ENCODE measurements at regions not wholly inside any gene's neighbourhood (a gene's known extent, or its start where the extent isn't known, plus 50 kb on each side); places are given as distances from the start of the nearest gene placed in this dataset.
A peak's percentile ranks its signal among the peaks of the same experiment; 100 is the strongest.

DNA sequence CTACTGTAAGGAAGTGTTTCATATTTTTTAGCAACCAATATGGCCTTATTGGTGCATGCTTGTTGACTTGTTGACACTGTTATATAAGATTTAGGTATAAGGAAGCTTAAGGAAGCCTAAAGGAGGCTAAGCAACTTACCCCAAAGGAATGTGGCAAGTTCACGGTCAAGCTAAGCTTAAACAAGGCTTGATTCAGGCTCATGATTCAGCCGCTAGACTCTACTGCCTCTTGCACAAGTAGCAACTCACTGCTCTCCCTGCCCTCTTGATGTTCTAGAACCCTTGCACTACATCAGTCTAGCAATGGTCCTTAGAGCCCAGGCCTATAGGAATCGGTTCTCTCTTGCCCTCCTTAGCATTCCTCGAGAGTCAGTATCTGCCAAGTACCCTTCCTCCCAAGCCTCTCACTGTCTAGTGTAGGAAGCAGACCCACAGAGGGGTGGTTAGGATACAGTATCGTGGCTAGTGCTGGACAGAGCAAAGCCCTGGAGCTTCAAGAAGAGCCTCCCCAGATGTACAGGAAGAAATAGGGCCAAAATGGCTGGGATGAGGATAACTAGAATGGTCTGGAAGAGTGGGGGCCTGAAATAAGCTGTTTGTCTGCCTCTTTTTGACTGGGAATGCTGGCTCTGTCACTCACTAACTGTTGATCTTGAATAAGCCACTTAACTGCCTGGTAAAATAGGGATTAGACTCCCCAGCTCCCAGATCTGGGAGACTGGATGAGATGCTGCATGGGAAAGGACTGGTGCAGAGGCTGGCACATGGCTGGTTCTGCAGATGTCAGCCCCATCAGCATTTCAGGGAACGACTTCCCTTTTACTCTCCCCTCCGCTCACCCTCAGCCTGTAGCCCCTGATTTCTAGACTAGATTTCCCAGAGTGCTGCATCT, 122.2 kb downstream of the NAV1 start:
- whole genome bisulfite sequencing (ENCODE audit: low lambda C conversion rate) = 80% methylated on average over 7 of the region's 7 CpGs
- Histone ChIP-seq H3F3A (replicated peaks; ENCODE audit: insufficient read depth) (no peaks in the 10 kb centered on the region), H3K36me3 (replicated peaks in 1 of 2; ENCODE audit: control insufficient read depth in 1 of 2, insufficient read depth in 2 of 2, low read length in 1 of 2) (peaks cover 19 to 35% of the 10 kb centered on the region in 2 experiments), H4K20me1 (ENCODE audit: insufficient read depth) (peaks cover 100% of the 10 kb centered on the region), H3K9me2 (no peaks in the 10 kb centered on the region), H3K79me2 (ENCODE audit: insufficient read depth) (peaks cover 100% of the 10 kb centered on the region), H3K9me3 (no peaks in the 10 kb centered on the region), H3K9ac (no peak overlapping the region), H3K4me1 (ENCODE audit: control insufficient read depth in 1 of 2, insufficient read depth in 2 of 2, low read depth in 1 of 2, low read length in 1 of 2) (peaks cover 10 to 16% of the 10 kb centered on the region in 2 experiments; a peak in 3 of 4 replicates), H2AFZ (ENCODE audit: low read depth) (no peak overlapping the region), H3K27me3 (ENCODE audit: insufficient read depth) (no peaks in the 10 kb centered on the region), H3K27ac (ENCODE audit: low read depth in 2 of 2, low read length in 1 of 2) (no peak overlapping the region), H3K4me2 (no peak overlapping the region), H3K4me3 (ENCODE audit: low read depth in 2 of 2, low read length in 1 of 2) (no peak overlapping the region)
- CTCF ChIA-PET = interaction anchor here (1.7 kb wide), 1 partner anchor 18 kb away, joined by 3 read pairs; no protein-coding TSS in a partner anchor
- DNase-seq = no peak
- POLR2A ChIA-PET = no interaction called here
- TF ChIP-seq, protein P1, sequence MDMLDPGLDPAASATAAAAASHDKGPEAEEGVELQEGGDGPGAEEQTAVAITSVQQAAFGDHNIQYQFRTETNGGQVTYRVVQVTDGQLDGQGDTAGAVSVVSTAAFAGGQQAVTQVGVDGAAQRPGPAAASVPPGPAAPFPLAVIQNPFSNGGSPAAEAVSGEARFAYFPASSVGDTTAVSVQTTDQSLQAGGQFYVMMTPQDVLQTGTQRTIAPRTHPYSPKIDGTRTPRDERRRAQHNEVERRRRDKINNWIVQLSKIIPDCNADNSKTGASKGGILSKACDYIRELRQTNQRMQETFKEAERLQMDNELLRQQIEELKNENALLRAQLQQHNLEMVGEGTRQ (IDR thresholded peaks at IDR 0.05; ENCODE audit: borderline replicate concordance, low read depth, low read length) = no peak
- TF ChIP-seq, protein P2, sequence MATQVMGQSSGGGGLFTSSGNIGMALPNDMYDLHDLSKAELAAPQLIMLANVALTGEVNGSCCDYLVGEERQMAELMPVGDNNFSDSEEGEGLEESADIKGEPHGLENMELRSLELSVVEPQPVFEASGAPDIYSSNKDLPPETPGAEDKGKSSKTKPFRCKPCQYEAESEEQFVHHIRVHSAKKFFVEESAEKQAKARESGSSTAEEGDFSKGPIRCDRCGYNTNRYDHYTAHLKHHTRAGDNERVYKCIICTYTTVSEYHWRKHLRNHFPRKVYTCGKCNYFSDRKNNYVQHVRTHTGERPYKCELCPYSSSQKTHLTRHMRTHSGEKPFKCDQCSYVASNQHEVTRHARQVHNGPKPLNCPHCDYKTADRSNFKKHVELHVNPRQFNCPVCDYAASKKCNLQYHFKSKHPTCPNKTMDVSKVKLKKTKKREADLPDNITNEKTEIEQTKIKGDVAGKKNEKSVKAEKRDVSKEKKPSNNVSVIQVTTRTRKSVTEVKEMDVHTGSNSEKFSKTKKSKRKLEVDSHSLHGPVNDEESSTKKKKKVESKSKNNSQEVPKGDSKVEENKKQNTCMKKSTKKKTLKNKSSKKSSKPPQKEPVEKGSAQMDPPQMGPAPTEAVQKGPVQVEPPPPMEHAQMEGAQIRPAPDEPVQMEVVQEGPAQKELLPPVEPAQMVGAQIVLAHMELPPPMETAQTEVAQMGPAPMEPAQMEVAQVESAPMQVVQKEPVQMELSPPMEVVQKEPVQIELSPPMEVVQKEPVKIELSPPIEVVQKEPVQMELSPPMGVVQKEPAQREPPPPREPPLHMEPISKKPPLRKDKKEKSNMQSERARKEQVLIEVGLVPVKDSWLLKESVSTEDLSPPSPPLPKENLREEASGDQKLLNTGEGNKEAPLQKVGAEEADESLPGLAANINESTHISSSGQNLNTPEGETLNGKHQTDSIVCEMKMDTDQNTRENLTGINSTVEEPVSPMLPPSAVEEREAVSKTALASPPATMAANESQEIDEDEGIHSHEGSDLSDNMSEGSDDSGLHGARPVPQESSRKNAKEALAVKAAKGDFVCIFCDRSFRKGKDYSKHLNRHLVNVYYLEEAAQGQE (IDR thresholded peaks at IDR 0.05; ENCODE audit: low read depth, low read length) = peak; percentile 69
- TF ChIP-seq, protein P3, sequence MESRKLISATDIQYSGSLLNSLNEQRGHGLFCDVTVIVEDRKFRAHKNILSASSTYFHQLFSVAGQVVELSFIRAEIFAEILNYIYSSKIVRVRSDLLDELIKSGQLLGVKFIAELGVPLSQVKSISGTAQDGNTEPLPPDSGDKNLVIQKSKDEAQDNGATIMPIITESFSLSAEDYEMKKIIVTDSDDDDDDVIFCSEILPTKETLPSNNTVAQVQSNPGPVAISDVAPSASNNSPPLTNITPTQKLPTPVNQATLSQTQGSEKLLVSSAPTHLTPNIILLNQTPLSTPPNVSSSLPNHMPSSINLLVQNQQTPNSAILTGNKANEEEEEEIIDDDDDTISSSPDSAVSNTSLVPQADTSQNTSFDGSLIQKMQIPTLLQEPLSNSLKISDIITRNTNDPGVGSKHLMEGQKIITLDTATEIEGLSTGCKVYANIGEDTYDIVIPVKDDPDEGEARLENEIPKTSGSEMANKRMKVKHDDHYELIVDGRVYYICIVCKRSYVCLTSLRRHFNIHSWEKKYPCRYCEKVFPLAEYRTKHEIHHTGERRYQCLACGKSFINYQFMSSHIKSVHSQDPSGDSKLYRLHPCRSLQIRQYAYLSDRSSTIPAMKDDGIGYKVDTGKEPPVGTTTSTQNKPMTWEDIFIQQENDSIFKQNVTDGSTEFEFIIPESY (IDR thresholded peaks at IDR 0.05; ENCODE audit: borderline replicate concordance, low read depth) = no peak
- TF ChIP-seq EZH2phosphoT487 (IDR thresholded peaks at IDR 0.05; ENCODE audit: borderline replicate concordance, low read depth) (no peak), JUND (IDR thresholded peaks at IDR 0.05) (no peak)

DNA sequence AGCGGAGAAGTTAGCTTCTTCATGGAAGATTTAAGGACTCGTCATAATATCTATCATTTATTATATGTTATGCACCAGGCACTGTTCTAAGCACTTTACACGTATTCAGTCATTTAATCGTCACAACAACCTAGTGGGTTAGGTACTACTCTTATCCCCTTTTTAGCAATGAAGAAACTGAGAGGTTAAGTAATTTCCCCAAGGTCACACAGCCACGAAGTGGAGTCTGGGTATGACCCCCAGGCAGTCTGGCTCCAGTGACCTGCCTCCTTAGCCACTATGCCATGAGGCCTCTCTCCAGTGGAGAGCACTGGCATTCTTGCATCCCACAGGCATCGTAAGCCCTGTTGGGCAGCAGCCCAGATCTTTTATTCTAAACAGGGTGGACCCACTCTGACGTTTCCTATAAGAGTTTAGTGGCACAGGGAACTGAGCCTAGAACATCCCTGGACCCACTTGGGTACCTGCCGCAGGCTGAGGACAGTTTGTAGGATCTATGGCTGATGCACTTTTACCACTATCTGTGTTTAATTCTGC, 123.0 kb downstream of the NAV1 start:
- ChIA-PET POLR2A (interaction anchor here (1.3 kb wide), 1 partner anchor 12 kb away, joined by 3 read pairs; no protein-coding TSS in a partner anchor), CTCF (interaction anchor here (0.8 kb wide), 1 partner anchor 149 kb away, joined by 3 read pairs; no protein-coding TSS in a partner anchor)
- WGBS (ENCODE audit: low lambda C conversion rate) = 90% methylated on average over 7 of the region's 8 CpGs
- Histone ChIP-seq H3K9me2 (no peaks in the 10 kb centered on the region), H3K4me3 (ENCODE audit: low read depth in 2 of 2, low read length in 1 of 2) (no peak overlapping the region), H4K20me1 (ENCODE audit: insufficient read depth) (peaks cover 100% of the 10 kb centered on the region), H3K27ac (ENCODE audit: low read depth in 2 of 2, low read length in 1 of 2) (no peak overlapping the region), H2AFZ (ENCODE audit: low read depth) (no peak overlapping the region), H3K9me3 (no peaks in the 10 kb centered on the region), H3K79me2 (ENCODE audit: insufficient read depth) (peaks cover 100% of the 10 kb centered on the region), H3K4me1 (ENCODE audit: control insufficient read depth in 1 of 2, insufficient read depth in 2 of 2, low read depth in 1 of 2, low read length in 1 of 2) (peaks cover 5 to 12% of the 10 kb centered on the region in 2 experiments; a peak in 2 of 4 replicates), H3K4me2 (no peak overlapping the region), H3K36me3 (replicated peaks in 1 of 2; ENCODE audit: control insufficient read depth in 1 of 2, insufficient read depth in 2 of 2, low read length in 1 of 2) (peaks cover 20 to 35% of the 10 kb centered on the region in 2 experiments), H3F3A (replicated peaks; ENCODE audit: insufficient read depth) (no peaks in the 10 kb centered on the region), H3K9ac (no peak overlapping the region), H3K27me3 (ENCODE audit: insufficient read depth) (no peaks in the 10 kb centered on the region)
- DNase-seq = no peak
- TF ChIP-seq RFX5 (IDR thresholded peaks at IDR 0.05; ENCODE audit: low read length) = no peak
- TF ChIP-seq, protein P4, sequence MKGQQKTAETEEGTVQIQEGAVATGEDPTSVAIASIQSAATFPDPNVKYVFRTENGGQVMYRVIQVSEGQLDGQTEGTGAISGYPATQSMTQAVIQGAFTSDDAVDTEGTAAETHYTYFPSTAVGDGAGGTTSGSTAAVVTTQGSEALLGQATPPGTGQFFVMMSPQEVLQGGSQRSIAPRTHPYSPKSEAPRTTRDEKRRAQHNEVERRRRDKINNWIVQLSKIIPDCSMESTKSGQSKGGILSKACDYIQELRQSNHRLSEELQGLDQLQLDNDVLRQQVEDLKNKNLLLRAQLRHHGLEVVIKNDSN (IDR thresholded peaks at IDR 0.05; ENCODE audit: borderline replicate concordance, low read depth) = no peak
- TF ChIP-seq, protein P5, sequence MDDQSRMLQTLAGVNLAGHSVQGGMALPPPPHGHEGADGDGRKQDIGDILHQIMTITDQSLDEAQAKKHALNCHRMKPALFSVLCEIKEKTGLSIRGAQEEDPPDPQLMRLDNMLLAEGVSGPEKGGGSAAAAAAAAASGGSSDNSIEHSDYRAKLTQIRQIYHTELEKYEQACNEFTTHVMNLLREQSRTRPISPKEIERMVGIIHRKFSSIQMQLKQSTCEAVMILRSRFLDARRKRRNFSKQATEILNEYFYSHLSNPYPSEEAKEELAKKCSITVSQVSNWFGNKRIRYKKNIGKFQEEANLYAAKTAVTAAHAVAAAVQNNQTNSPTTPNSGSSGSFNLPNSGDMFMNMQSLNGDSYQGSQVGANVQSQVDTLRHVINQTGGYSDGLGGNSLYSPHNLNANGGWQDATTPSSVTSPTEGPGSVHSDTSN (IDR thresholded peaks at IDR 0.05) = no peak
- TF ChIP-seq, protein P1 (IDR thresholded peaks at IDR 0.05; ENCODE audit: borderline replicate concordance, low read depth, low read length) = no peak
- TF ChIP-seq YY1 (IDR thresholded peaks at IDR 0.05; ENCODE audit: low read depth) = no peak
- TF ChIP-seq MEF2A (IDR thresholded peaks at IDR 0.05; ENCODE audit: borderline replicate concordance, low read depth) = no peak
- TF ChIP-seq RXRA (IDR thresholded peaks at IDR 0.05; ENCODE audit: borderline replicate concordance, low read depth) = no peak
- TF ChIP-seq RAD21 (IDR thresholded peaks at IDR 0.05; ENCODE audit: low read length) = no peak
